Osteocyte (in vitro differentiated cells): ENCODE measurements at regions not wholly inside any gene's neighbourhood (a gene's known extent, or its start where the extent isn't known, plus 50 kb on each side); places are given as distances from the start of the nearest gene placed in this dataset.

Experiments
- DNase-seq: peaks from one replicate; pipeline ENCODE4 v3.0.0; 2021; ENCODE audit warnings: mixed read lengths; ENCODE audit not compliant: unreplicated experiment; ENCODE audit errors: extremely low spot score
- H3K27ac Mint-ChIP-seq: one replicate; pipeline ENCODE4 v1.8.0; 2021; ENCODE audit warnings: mild to moderate bottlenecking, mixed read lengths; ENCODE audit not compliant: unreplicated experiment
- H3K27me3 Mint-ChIP-seq: one replicate; pipeline ENCODE4 v1.8.0; 2021; ENCODE audit warnings: mixed read lengths; ENCODE audit not compliant: unreplicated experiment
- H3K36me3 Mint-ChIP-seq: one replicate; pipeline ENCODE4 v1.8.0; 2021; ENCODE audit warnings: mixed read lengths; ENCODE audit not compliant: unreplicated experiment
- H3K4me1 Mint-ChIP-seq: one replicate; pipeline ENCODE4 v1.8.0; 2021; ENCODE audit warnings: mixed read lengths; ENCODE audit not compliant: unreplicated experiment
- H3K4me3 Mint-ChIP-seq: one replicate; pipeline ENCODE4 v1.8.0; 2021; ENCODE audit warnings: mild to moderate bottlenecking, moderate library complexity, mixed read lengths; ENCODE audit not compliant: unreplicated experiment
- H3K9me3 Mint-ChIP-seq: one replicate; pipeline ENCODE4 v1.8.0; 2021; ENCODE audit warnings: mixed read lengths; ENCODE audit not compliant: unreplicated experiment
- CTCF ChIP-seq: fragments of 200-600 bp; sonication (generic); IDR thresholded peaks from 2 replicates; pipeline ENCODE4 v1.5.0; 2021; ENCODE audit warnings: antibody characterized with exemption, mild to moderate bottlenecking, moderate library complexity

GRCh38 chr6:120894077-120894476 is 440.2 kb downstream of the TBC1D32 start:
- Mint-ChIP-seq H3K36me3 (no peaks in the 10 kb centered on the region), H3K4me1 (no peaks in the 10 kb centered on the region), H3K4me3 (no peak overlapping the region), H3K27ac (no peak overlapping the region), H3K27me3 (no peaks in the 10 kb centered on the region), H3K9me3 (peaks cover 23% of the 10 kb centered on the region)
- TF ChIP-seq CTCF = no peak
- DNase-seq = no peak

- DNase-seq = no peak
- Mint-ChIP-seq H3K27ac (no peak overlapping the region), H3K4me1 (no peaks in the 10 kb centered on the region), H3K36me3 (no peaks in the 10 kb centered on the region), H3K4me3 (no peak overlapping the region), H3K9me3 (no peaks in the 10 kb centered on the region), H3K27me3 (no peaks in the 10 kb centered on the region)
- no peak for TF ChIP-seq CTCF
Observed at GRCh38 chr6:120876931-120877330, 457.3 kb downstream of the TBC1D32 start.

- Mint-ChIP-seq H3K27me3 (no peaks in the 10 kb centered on the region), H3K27ac (no peak overlapping the region), H3K4me1 (no peaks in the 10 kb centered on the region), H3K4me3 (no peak overlapping the region), H3K9me3 (no peaks in the 10 kb centered on the region), H3K36me3 (no peaks in the 10 kb centered on the region)
- no peak for TF ChIP-seq CTCF
- DNase-seq = no peak
Observed at GRCh38 chr6:120876424-120876823, 457.9 kb downstream of the TBC1D32 start.

GRCh38 chr6:120875900-120876299 is 458.4 kb downstream of the TBC1D32 start:
- DNase-seq = no peak
- Mint-ChIP-seq H3K4me3 (no peak overlapping the region), H3K9me3 (no peaks in the 10 kb centered on the region), H3K27ac (no peak overlapping the region), H3K36me3 (no peaks in the 10 kb centered on the region), H3K4me1 (no peaks in the 10 kb centered on the region), H3K27me3 (no peaks in the 10 kb centered on the region)
- TF ChIP-seq CTCF = no peak

GRCh38 chr6:120874422-120874821 is 459.9 kb downstream of the TBC1D32 start:
- Mint-ChIP-seq H3K27me3 (no peaks in the 10 kb centered on the region), H3K36me3 (no peaks in the 10 kb centered on the region), H3K4me3 (no peak overlapping the region), H3K27ac (no peak overlapping the region), H3K4me1 (no peaks in the 10 kb centered on the region), H3K9me3 (no peaks in the 10 kb centered on the region)
- no peak for DNase-seq
- no peak for TF ChIP-seq CTCF
